GM21526 (cell line): ENCODE measurements at regions not wholly inside any gene's neighbourhood (a gene's known extent, or its start where the extent isn't known, plus 50 kb on each side); places are given as distances from the start of the nearest gene placed in this dataset.
"Not testable (repeated sequence)": the region's sequence is repeated elsewhere in the genome, so short reads cannot be mapped to it uniquely, and the experiment has no call there.

Experiments
- ATAC-seq: cut with Tn5 transposase; IDR thresholded peaks from one replicate; pipeline ENCODE4 v1.9.1; 2021; ENCODE audit warnings: moderate library complexity; ENCODE audit not compliant: unreplicated experiment, low FRiP score

GRCh38 chrX:42342981-42343380, 419.6 kb upstream of the CASK start:
- ATAC-seq: not testable (repeated sequence)
